Tibial artery (tissue), 4 donors: ENCODE measurements at regions not wholly inside any gene's neighbourhood (a gene's known extent, or its start where the extent isn't known, plus 50 kb on each side); places are given as distances from the start of the nearest gene placed in this dataset.

ENCODE experiments used
- DNase-seq, 2 donors: peaks; one replicate each; pipeline ENCODE4 v3.0.0-alpha.2; 2019
- H3K27ac ChIP-seq, 2 donors: fragments of 200-600 bp; sonication (generic) in 1 of 2; 1 replicate in 1 of 2; 2 replicates in 1 of 2; pipeline ENCODE4 v1.5.1; 2018 to 2019; ENCODE audit warnings: mild to moderate bottlenecking in 1 of 2
- H3K27me3 ChIP-seq, 2 donors: fragments of 200-600 bp; sonication (generic) in 1 of 2; one replicate each; pipeline versions ENCODE4 v1.5.1 to v1.6.0; 2016 to 2019
- H3K36me3 ChIP-seq, 3 donors: fragments of 200-600 bp; sonication (generic) in 2 of 3; one replicate each; pipeline ENCODE4 v1.5.1; 2016 to 2019; ENCODE audit warnings: mild to moderate bottlenecking in 2 of 3
- H3K4me1 ChIP-seq, 4 donors: fragments of 200-600 bp; sonication (generic) in 2 of 4; 1 replicate in 3 of 4; 2 replicates in 1 of 4; pipeline ENCODE4 v1.5.1; 2016 to 2019
- H3K4me3 ChIP-seq, 2 donors: fragments of 200-600 bp; sonication (generic) in 1 of 2; 1 replicate in 1 of 2; 2 replicates in 1 of 2; pipeline ENCODE4 v1.5.1; 2018 to 2019; ENCODE audit warnings: mild to moderate bottlenecking in 2 of 2
- H3K9me3 ChIP-seq, 3 donors: fragments of 200-600 bp; sonication (generic) in 1 of 3; one replicate each; pipeline ENCODE4 v1.5.1; 2016 to 2019
- intact Hi-C: fragments of 100-400 bp; cut with DNase I; formaldehyde crosslinking; loops from one replicate; pipeline ENCODE4 v1.15.0; 2023; ENCODE audit warnings: low total_unique reads
- TF ChIP-seq, protein P1 (sequence below), 2 experiments: fragments of 200-600 bp in 1 of 2; fragments of 450-650 bp in 1 of 2; IDR thresholded peaks; one replicate each; pipeline ENCODE4 v1.5.1; 2017 to 2019; ENCODE audit warnings: antibody characterized with exemption in 2 of 2, mild to moderate bottlenecking in 1 of 2, moderate library complexity in 1 of 2

DNA sequence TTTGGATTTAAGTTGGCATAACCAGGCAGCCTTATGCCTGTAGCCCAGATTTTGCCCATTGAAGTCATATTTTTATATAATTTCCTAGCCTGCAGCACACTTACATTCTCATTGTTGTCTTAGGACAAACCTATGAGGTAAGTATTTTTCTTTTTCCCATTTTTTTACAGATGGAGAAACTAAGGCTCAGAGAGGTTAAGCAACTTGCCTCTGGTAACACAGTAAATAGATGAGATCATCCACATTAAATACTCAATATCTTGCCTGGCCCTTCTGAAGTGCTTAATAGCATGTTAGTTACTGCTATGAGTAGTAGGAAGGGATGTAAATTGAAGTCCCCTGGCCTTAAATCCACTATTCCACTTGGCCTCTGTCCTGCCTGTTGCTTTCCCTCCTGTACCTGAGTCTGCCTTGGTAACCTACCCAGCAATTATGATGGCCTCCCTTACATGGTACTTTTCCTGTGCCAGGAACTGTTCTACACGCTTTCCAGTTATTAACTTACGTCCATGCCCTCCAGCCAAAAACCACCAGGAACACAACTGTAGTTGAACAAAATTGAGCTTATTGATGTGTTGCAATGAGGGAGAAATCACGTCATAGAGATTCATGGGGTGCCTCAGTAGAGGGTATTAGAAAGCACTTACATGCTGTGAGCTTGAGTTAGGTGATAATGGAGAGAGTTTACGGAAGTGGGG lies 111.6 kb upstream of the FGGY start:
- Histone ChIP-seq H3K9me3 (no peaks in the 10 kb centered on the region), H3K36me3 (no peaks in the 10 kb centered on the region), H3K4me3 (no peak overlapping the region), H3K4me1 (peaks cover 0 to 25% (median 15%) of the 10 kb centered on the region in 4 donors), H3K27ac (no peak overlapping the region), H3K27me3 (no peaks in the 10 kb centered on the region)
- TF ChIP-seq, protein P1, sequence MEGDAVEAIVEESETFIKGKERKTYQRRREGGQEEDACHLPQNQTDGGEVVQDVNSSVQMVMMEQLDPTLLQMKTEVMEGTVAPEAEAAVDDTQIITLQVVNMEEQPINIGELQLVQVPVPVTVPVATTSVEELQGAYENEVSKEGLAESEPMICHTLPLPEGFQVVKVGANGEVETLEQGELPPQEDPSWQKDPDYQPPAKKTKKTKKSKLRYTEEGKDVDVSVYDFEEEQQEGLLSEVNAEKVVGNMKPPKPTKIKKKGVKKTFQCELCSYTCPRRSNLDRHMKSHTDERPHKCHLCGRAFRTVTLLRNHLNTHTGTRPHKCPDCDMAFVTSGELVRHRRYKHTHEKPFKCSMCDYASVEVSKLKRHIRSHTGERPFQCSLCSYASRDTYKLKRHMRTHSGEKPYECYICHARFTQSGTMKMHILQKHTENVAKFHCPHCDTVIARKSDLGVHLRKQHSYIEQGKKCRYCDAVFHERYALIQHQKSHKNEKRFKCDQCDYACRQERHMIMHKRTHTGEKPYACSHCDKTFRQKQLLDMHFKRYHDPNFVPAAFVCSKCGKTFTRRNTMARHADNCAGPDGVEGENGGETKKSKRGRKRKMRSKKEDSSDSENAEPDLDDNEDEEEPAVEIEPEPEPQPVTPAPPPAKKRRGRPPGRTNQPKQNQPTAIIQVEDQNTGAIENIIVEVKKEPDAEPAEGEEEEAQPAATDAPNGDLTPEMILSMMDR (IDR thresholded peaks at IDR 0.05), result no peak
- no peak for DNase-seq
- intact Hi-C loops, result no loop called here

GRCh38 chr1:59186656-59187055 lies 110.2 kb upstream of the FGGY start:
- H3K27me3 ChIP-seq, result no peaks in the 10 kb centered on the region

DNA sequence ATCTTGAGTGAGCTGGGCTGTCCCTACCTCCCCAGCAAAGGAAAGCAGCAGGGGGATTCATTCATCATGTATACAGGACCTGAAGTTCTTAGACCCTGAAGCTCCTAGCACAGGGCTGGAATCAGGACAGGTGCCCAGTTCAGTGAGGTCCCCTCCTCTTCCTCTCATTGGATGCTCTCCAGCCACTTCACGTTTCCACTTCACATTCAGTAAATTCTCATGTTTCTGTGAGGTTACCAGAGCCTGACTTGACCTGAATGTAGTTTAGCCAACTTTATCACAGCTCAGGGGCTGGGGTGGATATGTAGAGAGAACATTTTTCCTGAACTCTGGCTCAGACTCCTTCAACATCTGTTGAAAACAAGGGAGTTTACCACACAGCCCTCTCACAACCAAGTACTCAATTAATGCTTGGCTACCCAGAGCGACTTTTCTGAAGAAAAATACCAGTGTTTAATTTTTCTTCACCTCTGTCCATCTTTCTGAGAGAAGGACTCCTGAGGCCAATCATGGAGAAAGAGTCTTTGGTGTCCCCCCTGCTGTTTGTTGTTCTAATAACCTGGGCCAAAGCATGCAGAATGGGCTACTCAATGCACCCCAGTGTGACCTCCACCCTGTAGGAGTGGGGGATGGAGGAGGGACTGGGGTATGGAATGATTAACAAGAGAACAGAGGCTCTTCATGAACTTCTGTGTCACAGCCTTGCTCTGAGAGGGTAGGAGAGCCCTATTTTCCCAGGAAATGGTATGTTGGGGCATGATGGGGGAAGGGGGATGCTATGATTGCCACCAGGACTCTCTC lies 108.3 kb upstream of the FGGY start:
- intact Hi-C loops, result no loop called here
- no peaks in the 10 kb centered on the region for H3K27me3 ChIP-seq
- H3K9me3 ChIP-seq, result peaks cover 0 to 3% (median 0%) of the 10 kb centered on the region in 3 donors
- TF ChIP-seq, protein P1 (IDR thresholded peaks at IDR 0.05), result no peak
- H3K4me3 ChIP-seq, result no peak overlapping the region
- no peak for DNase-seq
- H3K4me1 ChIP-seq, result peaks cover 0 to 13% (median 6%) of the 10 kb centered on the region in 4 donors
- H3K27ac ChIP-seq, result no peak overlapping the region
- H3K36me3 ChIP-seq, result no peaks in the 10 kb centered on the region

More at GRCh38 chr1:59186656-59187055, 110.2 kb upstream of the FGGY start:
- no peak overlapping the region for H3K27ac ChIP-seq
- H3K4me1 ChIP-seq, result peaks cover 0 to 13% (median 6%) of the 10 kb centered on the region in 4 donors
- no peaks in the 10 kb centered on the region for H3K9me3 ChIP-seq
- intact Hi-C loops, result no loop called here
- TF ChIP-seq, protein P1 (IDR thresholded peaks at IDR 0.05), result no peak
- H3K36me3 ChIP-seq, result no peaks in the 10 kb centered on the region
- peak; percentile 38 to 71 for DNase-seq
- no peak overlapping the region for H3K4me3 ChIP-seq

GRCh38 chr1:59193443-59194093 lies 103.3 kb upstream of the FGGY start:
- Histone ChIP-seq H3K27me3 (no peaks in the 10 kb centered on the region), H3K27ac (no peak overlapping the region), H3K4me1 (peaks cover 0 to 11% (median 7%) of the 10 kb centered on the region in 4 donors), H3K9me3 (peaks cover 0 to 5% (median 0%) of the 10 kb centered on the region in 3 donors), H3K4me3 (no peak overlapping the region), H3K36me3 (no peaks in the 10 kb centered on the region)
- DNase-seq, result no peak
- TF ChIP-seq, protein P1 (IDR thresholded peaks at IDR 0.05), result no peak
- intact Hi-C loops, result no loop called here

- intact Hi-C loops, result no loop called here
- Histone ChIP-seq H3K27ac (no peak overlapping the region), H3K4me3 (no peak overlapping the region), H3K27me3 (no peaks in the 10 kb centered on the region), H3K36me3 (no peaks in the 10 kb centered on the region), H3K4me1 (peaks cover 0 to 17% (median 14%) of the 10 kb centered on the region in 4 donors), H3K9me3 (peaks cover 0 to 5% (median 0%) of the 10 kb centered on the region in 3 donors)
- TF ChIP-seq, protein P1 (IDR thresholded peaks at IDR 0.05), result no peak
- no peak for DNase-seq
Observed at GRCh38 chr1:59194621-59195020, 102.3 kb upstream of the FGGY start.
